ENCODE measurements at regions not wholly inside any gene's neighbourhood (a gene's known extent, or its start where the extent isn't known, plus 50 kb on each side); places are given as distances from the start of the nearest gene placed in this dataset.
"Not testable (repeated sequence)": the region's sequence is repeated elsewhere in the genome, so short reads cannot be mapped to it uniquely, and the experiment has no call there.

DNA sequence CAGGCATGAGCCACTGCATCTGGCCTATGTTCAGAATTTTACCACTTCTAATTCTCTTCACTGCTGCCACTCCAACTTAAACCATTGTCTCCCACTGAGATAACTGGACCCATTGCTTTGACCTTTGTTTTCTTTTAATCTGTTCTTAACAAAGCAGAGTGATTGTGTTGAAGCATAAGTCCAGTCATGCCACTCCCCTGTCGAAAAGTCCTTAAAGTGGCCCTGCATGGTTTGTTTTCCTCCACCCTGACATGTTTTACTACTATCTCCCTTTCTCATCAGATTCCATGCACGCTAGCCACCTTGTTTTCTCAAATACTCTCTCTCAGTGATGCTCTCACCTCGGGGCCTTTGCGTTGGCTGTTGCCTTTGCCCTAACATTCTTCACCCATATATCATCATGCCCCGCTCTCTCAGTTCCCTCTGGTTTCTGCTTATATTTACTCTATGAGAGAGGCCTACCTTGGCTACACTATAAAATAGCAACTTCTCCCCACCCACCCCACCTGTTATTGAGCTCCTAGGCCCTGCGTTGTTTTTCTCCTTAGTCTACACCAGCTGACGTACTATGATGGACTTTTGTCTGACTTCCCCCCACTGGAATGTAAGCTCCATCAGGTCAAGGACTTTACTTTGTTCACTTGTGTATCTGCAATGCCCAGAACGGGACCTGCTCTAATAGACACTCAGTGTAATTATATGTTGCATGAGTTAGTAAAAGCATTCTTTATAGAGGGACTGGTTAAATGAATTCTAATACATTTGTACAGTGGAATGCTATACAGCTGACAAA, 75.6 kb upstream of the GARIN1A start:
- not testable (repeated sequence) for TF ChIP-seq CTCF (IDR thresholded peaks at IDR 0.05; ENCODE audit: insufficient read depth, low read length); POLR2AphosphoS5 (IDR thresholded peaks at IDR 0.05; ENCODE audit: low read depth); REST (IDR thresholded peaks at IDR 0.05; ENCODE audit: insufficient replicate concordance, low read depth); SPI1 (IDR thresholded peaks at IDR 0.05; ENCODE audit: borderline replicate concordance, low read depth)
